Parathyroid adenoma (tissue), 2 donors: ENCODE measurements at regions not wholly inside any gene's neighbourhood (a gene's known extent, or its start where the extent isn't known, plus 50 kb on each side); places are given as distances from the start of the nearest gene placed in this dataset.
A peak's percentile ranks its signal among the peaks of the same experiment; 100 is the strongest.

ENCODE experiments used
- H2AFZ ChIP-seq: fragments of 300-600 bp; sonication (generic); one replicate; pipeline ENCODE4 v1.7.0; 2017; ENCODE audit warnings: antibody characterized with exemption, mild to moderate bottlenecking
- H3K27ac ChIP-seq: fragments of 300-600 bp; sonication (generic); one replicate; pipeline ENCODE4 v1.7.0; 2017
- H3K27me3 ChIP-seq: fragments of 300-600 bp; sonication (generic); one replicate; pipeline ENCODE4 v1.7.0; 2017; ENCODE audit warnings: low read length; ENCODE audit not compliant: control insufficient read depth, insufficient read depth
- H3K36me3 ChIP-seq: fragments of 300-600 bp; sonication (generic); one replicate; pipeline ENCODE4 v1.7.0; 2017; ENCODE audit warnings: low read length; ENCODE audit not compliant: control insufficient read depth, insufficient read depth
- H3K4me1 ChIP-seq: fragments of 300-600 bp; sonication (generic); one replicate; pipeline ENCODE4 v1.7.0; 2017; ENCODE audit warnings: control low read depth
- H3K4me2 ChIP-seq: fragments of 300-600 bp; sonication (generic); one replicate; pipeline ENCODE4 v1.7.0; 2017; ENCODE audit warnings: low read length
- H3K4me3 ChIP-seq: fragments of 300-600 bp; sonication (generic); one replicate; pipeline ENCODE4 v1.7.0; 2017; ENCODE audit warnings: low read depth, low read length
- H3K79me2 ChIP-seq: fragments of 300-600 bp; sonication (generic); one replicate; pipeline ENCODE4 v1.7.0; 2017; ENCODE audit warnings: control low read depth
- H3K9ac ChIP-seq: fragments of 300-600 bp; sonication (generic); one replicate; pipeline ENCODE4 v1.7.0; 2017; ENCODE audit warnings: mild to moderate bottlenecking
- H3K9me3 ChIP-seq: fragments of 300-600 bp; sonication (generic); one replicate; pipeline ENCODE4 v1.7.0; 2017; ENCODE audit warnings: low read length; ENCODE audit not compliant: control insufficient read depth
- CTCF ChIP-seq: fragments of 300-600 bp; sonication (generic); IDR thresholded peaks from one replicate; pipeline ENCODE4 v1.7.0; 2017; ENCODE audit warnings: antibody characterized with exemption, mild to moderate bottlenecking
- donor health status: primary hyperparathyroidism.

- no peak overlapping the region for H3K9ac ChIP-seq
- TF ChIP-seq CTCF, result no peak
- H2AFZ ChIP-seq, result no peak overlapping the region
- H3K36me3 ChIP-seq, result no peaks in the 10 kb centered on the region
- no peaks in the 10 kb centered on the region for H3K79me2 ChIP-seq
- H3K4me1 ChIP-seq, result no peaks in the 10 kb centered on the region
- H3K4me2 ChIP-seq, result no peak overlapping the region
- H3K9me3 ChIP-seq, result no peaks in the 10 kb centered on the region
- no peak overlapping the region for H3K4me3 ChIP-seq
- H3K27ac ChIP-seq, result no peak overlapping the region
- no peaks in the 10 kb centered on the region for H3K27me3 ChIP-seq
Measured at GRCh38 chr2:45244928-45245327, 235.7 kb upstream of the SIX2 start.

- Histone ChIP-seq H3K27ac (no peak overlapping the region), H3K36me3 (no peaks in the 10 kb centered on the region), H2AFZ (peak overlapping the region; percentile 35), H3K27me3 (no peaks in the 10 kb centered on the region), H3K4me2 (peak overlapping the region; percentile 7), H3K79me2 (no peaks in the 10 kb centered on the region), H3K4me1 (no peaks in the 10 kb centered on the region), H3K4me3 (no peak overlapping the region), H3K9ac (no peak overlapping the region), H3K9me3 (no peaks in the 10 kb centered on the region)
- TF ChIP-seq CTCF, result no peak
Measured at GRCh38 chr2:45242161-45242741, 233.0 kb upstream of the SIX2 start.

- Histone ChIP-seq H3K27me3 (no peaks in the 10 kb centered on the region), H3K4me3 (no peak overlapping the region), H3K4me1 (no peaks in the 10 kb centered on the region), H3K9me3 (no peaks in the 10 kb centered on the region), H3K9ac (no peak overlapping the region), H3K79me2 (no peaks in the 10 kb centered on the region), H3K36me3 (no peaks in the 10 kb centered on the region), H3K4me2 (no peak overlapping the region), H3K27ac (no peak overlapping the region), H2AFZ (no peak overlapping the region)
- no peak for TF ChIP-seq CTCF
Measured at GRCh38 chr2:45241061-45241561, 231.9 kb upstream of the SIX2 start.

GRCh38 chr2:45237850-45238542 is 228.7 kb upstream of the SIX2 start:
- no peak overlapping the region for H3K9ac ChIP-seq
- no peak overlapping the region for H3K4me3 ChIP-seq
- H3K27me3 ChIP-seq, result no peaks in the 10 kb centered on the region
- no peaks in the 10 kb centered on the region for H3K4me1 ChIP-seq
- H3K4me2 ChIP-seq, result no peak overlapping the region
- H3K9me3 ChIP-seq, result no peaks in the 10 kb centered on the region
- no peak overlapping the region for H2AFZ ChIP-seq
- no peak for TF ChIP-seq CTCF
- no peak overlapping the region for H3K27ac ChIP-seq
- no peaks in the 10 kb centered on the region for H3K79me2 ChIP-seq
- no peaks in the 10 kb centered on the region for H3K36me3 ChIP-seq

GRCh38 chr2:45237128-45237527 is 227.9 kb upstream of the SIX2 start:
- Histone ChIP-seq H3K4me3 (no peak overlapping the region), H3K27ac (no peak overlapping the region), H3K4me2 (no peak overlapping the region), H3K9me3 (no peaks in the 10 kb centered on the region), H3K9ac (no peak overlapping the region), H2AFZ (no peak overlapping the region), H3K27me3 (no peaks in the 10 kb centered on the region), H3K4me1 (no peaks in the 10 kb centered on the region), H3K79me2 (no peaks in the 10 kb centered on the region), H3K36me3 (no peaks in the 10 kb centered on the region)
- TF ChIP-seq CTCF, result no peak
